Suppressor macrophage treated with lipopolysaccharide for 4 hours (primary cell): ENCODE measurements at regions not wholly inside any gene's neighbourhood (a gene's known extent, or its start where the extent isn't known, plus 50 kb on each side); places are given as distances from the start of the nearest gene placed in this dataset.
A peak's percentile ranks its signal among the peaks of the same experiment; 100 is the strongest.
"Not testable (repeated sequence)": the region's sequence is repeated elsewhere in the genome, so short reads cannot be mapped to it uniquely, and the experiment has no call there.

Experiments
- DNase-seq: peaks from one replicate; pipeline ENCODE4 v3.0.0-alpha.2; 2020

GRCh38 chr20:40860487-40860902 is 168.1 kb upstream of the TOP1 start:
- DNase-seq: no peak

DNA sequence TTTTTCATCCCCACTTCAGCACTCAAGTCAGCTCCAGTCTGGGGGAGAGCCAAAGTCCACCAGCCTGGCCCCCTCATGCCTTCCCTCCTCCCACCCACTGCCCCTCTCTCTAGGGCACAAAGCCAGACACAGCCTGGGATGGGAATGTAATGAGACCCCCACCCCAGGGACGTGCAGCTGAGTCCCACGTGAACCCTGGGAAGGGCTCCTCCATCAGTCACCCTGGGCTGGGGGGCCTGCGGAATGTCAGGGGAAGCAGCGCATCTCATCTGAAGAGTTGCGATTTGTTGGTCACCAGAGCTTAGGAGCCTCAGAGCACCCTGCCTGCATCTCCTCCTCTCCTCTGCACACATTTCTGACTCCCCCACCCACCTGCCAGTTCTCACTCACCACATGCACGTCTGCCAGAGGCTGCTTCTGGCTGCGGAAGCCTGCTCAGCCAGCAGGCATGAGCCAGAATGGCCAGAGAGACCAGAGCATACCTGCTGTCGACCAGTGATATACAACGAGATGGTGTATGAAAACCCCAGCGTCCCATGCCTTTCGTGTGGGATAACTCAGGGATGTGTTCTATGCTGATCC is 167.1 kb upstream of the TOP1 start:
- DNase-seq: no peak

- DNase-seq: no peak
Observed at GRCh38 chr20:40863355-40863919, 165.2 kb upstream of the TOP1 start.

- no peak for DNase-seq
Observed at GRCh38 chr20:40864470-40864869, 164.2 kb upstream of the TOP1 start.

DNA sequence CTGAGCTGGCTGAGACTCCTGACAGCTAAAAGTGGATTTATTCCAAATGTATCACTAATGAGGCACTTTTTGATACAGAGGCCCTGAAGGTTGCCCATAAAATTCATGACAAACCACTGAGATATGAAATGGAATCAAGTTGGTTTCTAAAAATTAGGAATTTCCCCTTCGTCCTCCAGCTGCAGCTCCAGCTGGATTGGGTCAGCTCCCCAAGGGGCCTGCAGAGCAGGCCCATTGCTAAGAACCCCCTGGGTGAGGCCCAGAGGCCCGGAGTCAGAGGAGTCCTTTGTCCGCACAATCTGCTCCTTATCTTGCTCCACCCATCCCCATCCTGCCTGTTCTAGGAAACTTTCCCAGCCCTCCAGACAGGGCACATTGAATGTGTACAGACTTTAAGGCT is 163.5 kb upstream of the TOP1 start:
- no peak for DNase-seq

- DNase-seq: no peak
Observed at GRCh38 chr20:40866056-40866455, 162.6 kb upstream of the TOP1 start.

DNA sequence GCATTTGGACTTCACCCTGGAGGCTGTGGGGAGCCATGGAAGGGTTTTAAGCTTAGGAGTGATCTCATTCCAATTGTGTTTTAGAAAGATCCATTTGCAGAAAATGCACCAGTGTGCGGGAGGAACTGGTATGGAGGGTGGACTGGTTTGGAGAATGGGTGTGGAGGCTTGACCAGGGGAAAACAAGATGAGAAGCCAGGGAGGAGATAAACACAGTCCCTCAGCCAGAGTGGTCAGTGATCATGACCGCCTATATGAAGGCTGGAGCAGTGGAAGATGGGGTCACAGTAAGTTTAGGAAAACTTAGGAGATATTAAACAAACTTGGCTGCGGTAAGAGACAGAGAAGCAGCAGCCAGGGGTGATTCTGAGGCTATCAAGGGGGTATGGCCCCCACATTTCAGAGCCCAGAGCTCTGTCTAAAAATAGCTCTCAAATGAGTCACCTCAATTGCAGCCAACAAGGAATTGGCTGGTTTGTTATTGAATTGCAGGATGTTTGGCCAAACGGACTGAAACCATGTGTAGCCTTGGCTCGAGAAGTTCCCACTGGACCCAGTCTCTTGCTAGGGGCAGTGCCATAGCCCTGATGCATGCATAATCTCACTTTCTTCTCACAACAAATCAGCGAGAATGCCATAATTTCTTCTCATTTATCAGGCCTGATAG is 159.9 kb upstream of the TOP1 start:
- DNase-seq: no peak

- no peak for DNase-seq
Observed at GRCh38 chr20:40869218-40870147, 159.1 kb upstream of the TOP1 start.

- DNase-seq: no peak
Observed at GRCh38 chr20:40875116-40876085, 153.2 kb upstream of the TOP1 start.

- not testable (repeated sequence) for DNase-seq
Observed at GRCh38 chr20:40878099-40878498, 150.5 kb upstream of the TOP1 start.

DNA sequence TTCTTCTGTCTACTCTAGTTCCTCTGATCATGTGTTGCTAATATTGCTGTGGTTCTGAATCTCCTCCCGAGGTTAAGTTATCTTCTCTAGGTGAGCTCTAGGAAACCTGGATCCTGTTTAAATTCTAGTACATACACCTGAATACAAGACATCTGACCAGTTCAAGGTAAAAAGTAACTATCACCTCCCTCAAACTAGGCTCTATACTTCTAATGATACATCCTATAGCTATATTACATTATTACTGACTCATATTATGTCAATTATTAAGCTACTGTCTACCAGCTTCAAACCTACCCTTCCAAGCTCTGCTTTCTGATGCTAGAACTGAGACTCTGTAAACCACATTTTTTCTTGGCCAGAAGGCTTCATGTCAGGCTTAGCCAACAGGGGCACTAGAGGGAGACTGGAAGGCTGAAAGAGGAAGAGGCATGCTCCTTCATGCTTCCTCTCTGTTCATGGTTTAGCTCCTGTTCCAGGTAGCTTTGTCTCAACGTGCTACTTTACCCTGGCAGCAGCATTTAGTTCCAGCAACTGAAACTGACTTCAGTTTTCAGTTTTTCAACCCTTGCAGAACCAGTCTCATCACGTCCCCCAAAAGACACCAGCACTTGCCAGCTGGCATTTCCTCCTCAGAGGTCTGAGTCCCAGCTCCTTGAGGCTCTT is 148.4 kb upstream of the TOP1 start:
- DNase-seq: peak; percentile 25

- no peak for DNase-seq
Observed at GRCh38 chr20:40880729-40881109, 147.9 kb upstream of the TOP1 start.

GRCh38 chr20:40882152-40882551 is 146.5 kb upstream of the TOP1 start:
- DNase-seq: no peak

DNA sequence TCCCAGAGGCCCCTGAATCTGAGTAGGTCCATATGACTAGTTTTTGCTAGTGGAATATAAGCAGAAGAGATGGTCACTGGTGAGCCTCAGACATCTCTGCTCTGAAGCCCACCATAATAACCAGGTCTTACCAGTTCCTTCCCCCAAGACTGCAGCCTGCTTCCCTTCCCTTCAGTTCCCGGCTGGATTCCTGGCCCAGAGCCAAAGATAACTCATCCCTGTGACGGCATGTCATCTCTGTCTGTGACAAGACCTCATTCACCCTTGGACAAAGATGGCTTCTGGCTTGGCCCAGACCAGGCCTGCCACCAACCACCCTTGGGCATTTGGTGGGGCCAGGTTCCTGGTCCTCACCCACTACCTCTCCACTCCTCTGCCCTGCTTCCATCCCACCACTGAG is 145.5 kb upstream of the TOP1 start:
- DNase-seq: no peak

GRCh38 chr20:40887105-40887504 is 141.5 kb upstream of the TOP1 start:
- DNase-seq: no peak

GRCh38 chr20:40889266-40889665 is 139.4 kb upstream of the TOP1 start:
- peak; percentile 67 for DNase-seq

- no peak for DNase-seq
Observed at GRCh38 chr20:40890181-40890580, 138.4 kb upstream of the TOP1 start.

DNA sequence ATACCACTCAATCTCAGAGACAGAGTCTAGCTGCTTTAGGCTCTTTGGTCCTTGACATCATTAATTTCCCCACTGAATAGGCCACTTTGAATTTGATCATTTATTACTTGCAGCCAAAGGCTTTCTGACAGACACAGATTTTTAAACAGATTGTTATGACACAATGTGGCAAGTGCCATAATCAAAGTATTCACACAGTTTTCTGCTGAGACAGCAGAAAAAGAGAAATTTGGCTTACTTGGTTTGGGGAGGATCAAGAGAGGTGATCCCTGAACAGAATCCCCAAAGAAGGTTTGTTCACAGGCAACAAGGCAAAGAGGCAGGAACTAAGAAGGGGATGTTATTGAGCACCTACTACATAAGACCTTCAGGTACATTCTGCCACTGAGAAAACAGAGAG is 138.0 kb upstream of the TOP1 start:
- no peak for DNase-seq

- DNase-seq: peak; percentile 35
Observed at GRCh38 chr20:40891351-40891750, 137.3 kb upstream of the TOP1 start.

- DNase-seq: no peak
Observed at GRCh38 chr20:40892642-40893041, 136.0 kb upstream of the TOP1 start.

GRCh38 chr20:40893610-40894236 is 134.9 kb upstream of the TOP1 start:
- no peak for DNase-seq
